G401.6 (cell line): ENCODE measurements at regions not wholly inside any gene's neighbourhood (a gene's known extent, or its start where the extent isn't known, plus 50 kb on each side); places are given as distances from the start of the nearest gene placed in this dataset.
"Not testable (repeated sequence)": the region's sequence is repeated elsewhere in the genome, so short reads cannot be mapped to it uniquely, and the experiment has no call there.

ENCODE experiments used
- FAIRE-seq: peaks from 2 replicates; lab custom pipeline; 2012; peaks lifted over from hg19 to GRCh38; lab: Jason Lieb, UNC

DNA sequence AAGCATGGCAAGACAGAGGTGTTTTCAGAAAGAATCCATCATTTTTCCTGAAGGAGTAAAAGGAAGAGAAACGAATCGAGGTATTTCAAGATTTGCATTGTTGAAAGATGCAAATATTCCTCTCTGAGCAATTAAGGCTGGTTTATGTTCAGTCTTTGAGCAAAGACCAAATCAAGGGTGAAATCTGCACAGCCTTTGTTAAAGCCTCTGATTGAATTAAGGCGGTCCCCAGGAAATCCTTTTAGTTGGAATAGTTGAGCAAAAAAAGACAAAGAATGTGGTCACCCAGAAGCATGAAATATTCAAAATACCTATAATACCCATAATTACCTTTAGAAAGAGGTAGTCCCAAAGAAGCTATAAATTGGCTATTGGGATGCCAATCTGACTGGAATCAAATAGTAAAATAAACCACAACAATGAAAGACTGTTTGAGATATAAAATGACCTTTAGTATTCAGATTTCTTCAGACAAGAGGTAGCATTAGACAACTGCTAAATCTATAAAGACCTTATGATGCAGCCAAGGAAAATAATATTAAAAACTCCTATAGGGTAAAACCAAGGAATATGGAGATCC, 1218.1 kb downstream of the ROBO2 start:
- no peak for FAIRE-seq

DNA sequence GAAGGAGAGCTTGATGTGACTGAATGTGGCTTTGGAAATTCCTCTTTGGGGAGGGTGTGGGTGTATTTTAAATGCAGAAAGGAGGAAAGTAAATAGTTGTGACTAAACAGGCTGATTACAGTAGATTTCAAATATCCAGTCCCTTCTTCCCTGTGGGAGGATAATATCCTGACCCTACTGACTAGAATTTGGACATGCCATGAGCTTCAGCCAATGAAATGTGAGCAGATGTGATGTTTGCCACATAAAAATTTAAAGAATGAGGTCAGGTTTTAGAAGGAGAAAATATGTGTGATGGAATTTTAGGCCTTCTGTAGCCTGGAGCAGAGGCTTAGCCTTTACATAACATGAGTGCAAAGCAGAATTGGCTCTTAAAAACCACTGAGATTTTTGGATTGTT, 1218.9 kb downstream of the ROBO2 start:
- no peak for FAIRE-seq

DNA sequence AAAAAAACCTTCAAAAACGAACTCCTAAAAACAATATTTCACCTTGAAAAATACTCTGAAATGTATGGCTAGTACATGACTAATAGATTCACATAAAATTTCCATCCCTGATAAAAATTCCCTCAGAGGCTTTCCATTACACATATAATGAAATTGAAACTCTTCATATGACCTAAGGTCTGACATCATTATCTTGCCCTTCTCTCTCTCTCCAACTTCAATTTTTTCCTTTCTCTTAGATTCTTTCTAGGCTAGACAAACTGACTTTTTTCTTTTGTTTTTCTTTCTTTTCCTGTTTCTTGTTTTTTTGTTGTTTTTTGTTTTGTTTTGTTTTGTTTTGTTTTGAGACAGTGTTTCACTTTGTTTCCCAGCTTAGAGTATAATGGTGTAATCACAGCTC, 1220.5 kb downstream of the ROBO2 start:
- FAIRE-seq: no peak

DNA sequence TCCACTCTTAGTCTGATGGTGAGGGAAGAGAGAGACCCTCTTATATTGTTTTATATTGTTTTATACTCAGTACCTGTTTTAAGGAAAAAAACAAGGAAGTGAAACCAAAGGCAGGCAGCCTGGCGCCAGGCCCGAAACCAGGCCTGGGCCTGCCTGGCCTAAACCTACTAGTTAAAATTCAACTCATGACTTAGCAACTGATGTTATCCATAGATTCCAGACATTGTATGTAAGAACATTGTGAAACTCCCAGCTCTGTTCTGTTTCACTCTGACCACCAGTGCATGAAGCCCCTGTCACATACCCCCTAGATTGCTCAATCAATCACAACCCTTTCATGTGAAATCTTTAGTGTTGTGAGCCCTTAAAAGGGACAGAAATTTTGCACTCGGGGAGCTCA, 1226.7 kb downstream of the ROBO2 start:
- FAIRE-seq: not testable (repeated sequence)

DNA sequence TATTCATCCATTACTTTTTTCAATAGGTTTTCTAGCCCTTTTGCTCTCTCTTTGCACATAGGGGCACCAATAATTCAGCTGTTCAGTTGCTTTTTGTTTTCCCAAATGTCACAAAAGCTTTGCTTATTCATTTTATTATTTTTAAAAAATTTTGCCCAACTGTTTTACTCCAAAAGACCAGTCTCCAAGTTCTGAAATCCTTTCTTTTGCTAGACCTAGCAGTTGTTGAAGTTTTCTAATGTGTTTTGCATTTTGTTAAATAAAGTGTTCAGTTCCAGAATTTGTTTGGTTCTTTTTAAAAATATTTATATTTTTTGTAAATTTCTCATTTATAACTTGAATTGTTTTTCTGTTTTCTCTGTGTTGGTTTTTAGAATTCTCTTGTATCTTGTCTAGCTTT, 1227.3 kb downstream of the ROBO2 start:
- FAIRE-seq: no peak

DNA sequence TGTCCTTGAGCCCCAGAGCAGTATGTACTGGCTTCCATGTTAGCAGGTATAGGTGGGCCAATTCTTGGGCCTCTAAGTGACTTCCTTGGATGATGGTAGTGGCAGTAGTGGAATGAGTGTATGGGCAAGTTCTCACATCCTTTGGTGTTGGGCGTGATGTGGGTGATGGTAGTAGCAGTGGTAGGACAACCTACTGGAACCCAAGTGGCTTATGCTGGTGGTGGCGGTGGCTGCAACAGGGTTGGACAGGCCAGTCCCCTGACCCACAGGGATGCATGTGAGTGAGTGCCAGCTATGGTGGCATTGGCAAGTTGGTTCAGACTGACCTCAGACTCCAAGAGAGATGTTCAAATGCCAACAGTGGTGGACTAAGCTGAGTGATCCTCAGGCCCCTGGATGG, 1228.2 kb downstream of the ROBO2 start:
- FAIRE-seq: no peak

DNA sequence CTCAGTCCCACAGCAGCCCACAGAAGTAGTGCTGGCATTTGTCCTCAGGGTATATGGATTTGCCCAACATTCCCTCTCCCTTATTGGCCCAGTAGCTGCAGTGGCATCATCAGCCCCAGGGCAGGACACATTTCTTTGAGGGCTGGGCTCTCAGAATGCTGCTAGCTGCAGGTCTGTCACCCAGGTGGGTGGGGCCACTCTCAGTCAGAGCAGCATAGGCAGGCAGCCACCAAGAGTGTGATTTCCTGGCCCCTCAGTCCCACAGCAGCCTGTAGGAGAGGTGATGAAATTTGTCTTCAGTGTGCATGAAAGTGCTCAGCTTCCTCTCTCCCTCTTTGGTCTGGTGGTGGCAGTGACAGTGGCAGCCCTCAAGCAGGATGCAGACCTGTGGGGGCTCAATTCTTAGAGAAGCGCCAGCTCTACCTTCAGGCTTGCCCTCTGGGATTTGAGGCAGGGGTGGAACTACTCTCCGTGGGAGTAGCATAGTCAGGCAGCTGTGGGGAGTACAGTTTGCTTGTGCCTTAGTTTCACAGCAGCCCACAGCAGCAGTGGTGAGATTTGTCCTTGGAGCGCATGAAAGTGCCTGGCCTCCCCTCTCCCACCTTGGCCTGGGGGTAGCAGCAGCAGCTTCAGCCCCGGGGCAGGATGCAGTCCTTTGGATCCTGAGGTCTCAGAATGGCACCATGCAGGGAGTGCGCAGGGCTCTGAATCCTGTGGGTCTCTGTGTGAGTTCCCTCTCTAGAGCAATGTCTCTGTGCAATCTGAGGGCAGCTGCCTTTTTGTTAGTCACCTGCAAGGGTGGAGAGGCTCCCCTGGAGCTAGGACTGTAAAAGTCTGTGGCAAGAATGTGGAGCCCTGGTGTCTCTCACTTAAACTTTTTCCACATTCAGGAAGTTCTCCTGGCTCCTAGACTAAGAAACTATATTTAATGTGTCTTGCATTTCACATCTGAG, 1229.1 kb downstream of the ROBO2 start:
- no peak for FAIRE-seq

DNA sequence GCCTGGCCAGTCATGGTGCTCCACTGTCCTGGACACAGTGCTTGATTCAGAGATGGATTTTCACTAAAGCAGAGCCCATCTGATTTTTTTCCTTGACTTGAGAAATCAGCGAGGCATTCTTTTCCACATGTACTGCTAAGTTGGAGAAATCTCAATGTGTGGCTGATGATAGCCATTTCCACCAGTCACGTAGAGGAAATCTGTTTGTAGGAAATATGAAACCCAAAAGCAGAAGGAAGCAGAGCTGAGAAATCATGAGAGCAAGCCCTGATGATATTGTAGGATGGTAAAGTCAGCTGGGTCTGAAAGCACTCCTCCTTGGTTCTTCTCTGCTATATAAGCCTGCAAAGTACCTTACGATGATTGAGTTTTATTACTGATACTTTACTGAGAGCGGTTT, 1233.4 kb downstream of the ROBO2 start:
- no peak for FAIRE-seq

DNA sequence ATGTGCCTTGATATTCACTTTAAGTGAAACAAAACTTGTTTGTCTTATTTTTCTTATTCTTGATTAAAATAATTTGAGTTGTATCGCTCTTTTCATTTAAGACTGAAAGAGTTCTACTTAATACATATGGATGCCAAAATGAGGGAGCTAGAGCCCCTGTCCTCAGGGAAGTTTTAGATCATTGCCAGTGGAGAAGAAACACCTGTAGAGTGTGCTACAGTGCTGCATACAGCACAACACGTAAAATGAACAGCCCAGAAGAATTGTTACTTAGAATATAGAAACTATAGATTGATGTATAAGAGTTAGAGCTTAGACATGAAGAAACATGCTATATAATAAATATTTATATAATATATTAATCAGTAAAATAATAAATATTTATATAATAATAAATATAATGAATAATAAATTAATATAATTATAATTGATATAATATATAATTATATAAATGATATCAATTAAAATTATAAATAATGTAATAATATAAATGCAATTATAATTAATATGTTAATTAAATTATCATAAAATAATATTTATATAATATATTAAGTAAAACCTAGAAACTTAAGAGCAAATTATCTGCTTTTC, 1234.7 kb downstream of the ROBO2 start:
- FAIRE-seq: peak; percentile 98

DNA sequence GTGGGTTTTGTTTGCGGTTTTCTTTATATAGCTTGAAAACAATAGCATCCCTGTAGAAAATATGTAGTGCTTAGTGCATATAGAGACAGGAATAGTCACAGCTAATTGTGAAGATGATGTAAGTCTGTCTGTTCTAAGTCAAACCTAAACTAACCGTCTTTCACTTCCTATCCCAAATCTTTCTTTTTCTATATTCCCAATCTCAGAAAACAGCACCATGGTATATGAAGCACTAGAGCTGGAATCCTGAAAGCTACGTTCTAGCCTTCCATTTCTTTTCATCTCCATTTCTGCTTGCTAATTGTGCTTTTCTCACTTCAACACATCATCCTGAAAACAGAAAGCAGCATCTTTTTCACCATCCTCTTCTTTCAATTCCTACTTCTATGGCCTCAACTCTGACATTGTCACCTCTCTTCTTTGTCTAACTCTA, 1235.5 kb downstream of the ROBO2 start:
- FAIRE-seq: no peak

DNA sequence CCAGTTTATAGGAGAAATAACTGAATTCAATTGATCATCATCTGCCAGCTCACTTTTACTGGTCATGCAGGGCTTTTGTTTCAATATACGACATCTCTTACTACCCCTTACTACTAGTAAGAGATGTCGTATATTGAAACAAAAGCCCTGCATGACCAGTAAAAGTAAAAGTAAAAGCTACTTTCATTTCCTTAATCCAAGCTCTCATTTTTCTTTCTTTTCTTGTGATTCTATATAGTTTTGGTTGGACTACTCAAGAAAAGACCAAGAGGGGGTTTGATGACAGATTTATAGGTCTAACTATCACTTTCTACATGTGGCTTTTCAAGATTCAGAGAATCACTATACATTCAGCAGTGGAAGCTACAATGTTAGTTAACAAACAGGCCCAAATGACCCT, 1237.3 kb downstream of the ROBO2 start:
- no peak for FAIRE-seq

DNA sequence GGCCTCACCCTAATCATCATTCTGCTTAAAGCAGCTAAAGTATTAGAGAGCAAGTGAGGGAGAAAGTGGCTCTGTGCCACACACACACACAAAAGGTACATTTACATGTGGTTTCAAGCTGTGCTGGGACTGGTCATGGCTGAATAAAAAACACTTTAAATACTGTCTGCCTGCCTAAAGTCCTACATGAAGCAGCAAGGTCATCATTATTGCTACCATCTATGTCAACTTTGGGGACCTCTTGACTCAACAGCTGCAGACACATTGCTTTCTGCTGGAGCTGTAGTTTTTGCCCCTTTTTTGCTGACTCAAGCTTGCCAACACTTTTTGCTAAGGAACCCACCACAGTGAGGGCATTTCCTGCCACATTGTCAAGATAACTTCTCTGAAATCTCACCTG, 1237.9 kb downstream of the ROBO2 start:
- no peak for FAIRE-seq

DNA sequence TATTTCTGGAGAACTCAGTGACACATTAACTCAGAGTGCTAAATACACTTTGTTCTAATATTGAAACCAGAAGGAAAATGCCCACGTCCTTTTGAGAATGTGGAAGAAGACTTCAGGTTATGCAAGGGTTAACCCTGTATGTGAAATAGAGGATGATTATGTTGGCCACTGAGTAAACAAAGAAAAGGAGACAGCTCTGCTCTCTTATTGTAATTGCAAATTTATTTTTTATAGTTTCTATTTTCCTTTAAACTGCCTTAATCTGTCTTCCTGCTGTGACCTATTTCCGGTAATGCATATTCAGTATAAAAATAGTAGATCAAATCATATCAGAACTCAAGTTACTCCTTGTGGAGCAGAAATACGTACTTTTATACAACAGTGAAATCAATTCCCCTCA, 1239.2 kb downstream of the ROBO2 start:
- no peak for FAIRE-seq

DNA sequence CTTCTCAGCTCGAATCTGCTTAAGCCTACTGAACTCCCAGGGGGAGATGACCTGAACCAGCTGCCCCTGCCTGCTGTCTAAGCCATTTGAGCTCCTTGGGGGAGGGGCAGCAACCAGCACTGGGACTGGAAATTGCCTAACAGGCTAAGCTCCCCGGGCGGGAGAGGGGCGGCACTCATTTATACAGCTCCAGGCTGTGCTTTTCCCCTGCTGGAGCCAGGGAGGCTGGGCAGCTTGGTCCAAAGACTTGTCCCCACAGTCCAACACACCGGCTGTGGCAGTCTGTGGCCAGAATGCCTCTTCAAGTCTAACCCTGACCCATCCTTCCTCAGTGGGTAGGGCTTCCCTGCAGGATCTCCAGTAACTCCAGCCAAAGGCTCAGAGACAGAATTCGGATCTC, 1241.5 kb downstream of the ROBO2 start:
- no peak for FAIRE-seq

DNA sequence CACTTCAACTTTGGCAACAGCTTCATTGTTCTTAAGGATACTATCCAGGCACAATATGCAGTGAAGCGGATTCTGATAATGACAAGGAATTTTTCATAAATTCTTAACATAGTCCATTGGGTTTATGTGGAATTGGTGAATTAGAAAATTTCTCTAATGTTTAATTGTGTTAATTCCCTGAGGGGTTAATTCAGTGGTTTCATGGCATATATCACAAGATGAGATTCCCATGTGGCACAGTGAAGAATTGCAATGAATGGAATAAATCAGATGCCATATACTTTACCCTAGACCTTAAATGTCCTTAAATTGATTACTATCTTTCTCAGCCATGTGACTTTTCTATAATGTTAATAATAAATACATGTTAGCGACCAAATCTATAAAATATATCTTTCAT, 1244.1 kb downstream of the ROBO2 start:
- FAIRE-seq: no peak

DNA sequence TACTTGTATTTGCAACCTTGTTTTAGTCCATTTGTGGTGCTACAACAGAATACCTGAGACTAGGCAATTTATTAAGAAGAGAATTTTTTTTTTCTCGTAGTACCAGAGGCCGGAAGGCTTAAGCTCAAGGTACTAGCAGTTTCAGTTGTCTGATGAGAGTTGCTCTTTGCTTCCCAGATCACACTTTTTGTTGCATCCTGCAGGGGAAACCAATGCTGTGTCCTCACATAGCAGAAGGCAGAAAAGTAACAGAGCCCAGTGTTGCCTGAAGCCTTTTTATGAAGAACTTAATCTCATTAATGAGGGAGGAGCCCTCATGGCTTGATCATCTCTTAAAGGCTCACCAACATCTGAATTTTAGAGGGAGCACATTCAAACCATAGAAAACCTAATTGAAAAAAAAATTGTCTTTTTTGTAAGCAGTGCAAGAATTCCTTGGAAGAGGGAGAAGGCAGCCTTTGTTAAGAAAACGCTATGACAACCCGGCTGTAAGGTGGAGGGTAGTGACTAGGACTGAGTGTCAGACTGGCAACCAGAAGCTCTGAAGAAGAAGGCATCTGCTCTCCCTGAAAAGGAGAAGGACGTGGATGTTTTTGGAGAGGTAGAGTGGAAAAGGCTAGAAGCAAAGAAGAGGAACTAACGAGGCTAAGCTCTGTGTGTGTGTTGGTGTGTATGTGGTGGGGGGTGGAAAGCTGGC, 1245.3 kb downstream of the ROBO2 start:
- FAIRE-seq: no peak

DNA sequence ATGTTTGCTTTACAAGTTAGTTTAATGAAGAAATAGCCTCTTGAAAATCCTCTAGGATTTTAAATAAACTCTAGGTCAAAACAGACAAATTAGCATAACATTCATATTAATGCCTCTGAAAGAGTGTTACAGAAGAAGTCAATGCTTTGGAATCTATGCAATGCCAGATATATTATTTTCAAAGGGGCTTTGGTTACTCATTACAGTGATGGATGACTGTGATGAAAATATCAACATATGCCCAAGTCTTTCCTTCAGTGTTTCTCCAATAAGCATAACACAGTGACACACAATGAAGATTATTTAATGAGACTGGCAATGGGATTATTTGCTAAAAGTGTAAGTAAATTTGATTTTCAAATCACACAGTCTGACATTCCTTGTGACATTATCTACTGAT, 1247.2 kb downstream of the ROBO2 start:
- no peak for FAIRE-seq

DNA sequence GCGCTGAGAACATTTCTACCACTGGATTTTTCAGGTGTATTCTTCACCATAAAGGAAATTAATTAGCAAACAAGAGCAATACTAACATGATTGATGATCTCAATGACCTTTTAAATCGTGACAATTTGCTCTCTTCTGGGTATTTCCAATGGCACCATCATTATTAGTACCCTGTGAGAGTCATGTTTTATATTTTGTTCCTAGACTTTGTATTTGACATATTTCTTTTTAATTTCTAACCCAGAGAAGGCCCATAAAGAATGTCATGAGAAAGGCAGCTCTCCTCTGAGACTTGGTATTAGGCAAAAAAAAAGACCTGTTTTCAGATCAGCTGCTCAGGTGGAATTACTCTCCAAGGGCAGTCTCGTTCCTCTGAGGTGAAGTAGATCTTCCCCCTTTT, 1253.4 kb downstream of the ROBO2 start:
- FAIRE-seq: no peak

DNA sequence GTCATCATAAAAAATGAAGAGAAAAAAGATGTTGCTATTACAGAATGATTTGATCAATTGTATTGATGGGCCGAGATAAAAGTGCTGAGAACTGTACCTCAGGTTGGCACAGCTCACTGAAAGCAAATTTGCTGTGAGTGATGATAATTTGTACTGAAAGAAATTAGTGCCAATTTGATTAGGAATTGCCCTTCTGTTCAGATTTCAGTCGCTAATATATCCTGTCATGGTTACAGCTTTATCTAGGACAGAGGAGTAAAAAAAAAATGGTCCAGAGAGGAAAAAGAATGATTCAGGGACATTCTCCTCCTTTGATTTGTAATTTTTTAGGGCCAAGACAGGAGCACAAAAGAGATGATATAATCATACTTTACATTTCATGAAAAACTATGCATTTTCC, 1264.2 kb downstream of the ROBO2 start:
- no peak for FAIRE-seq

DNA sequence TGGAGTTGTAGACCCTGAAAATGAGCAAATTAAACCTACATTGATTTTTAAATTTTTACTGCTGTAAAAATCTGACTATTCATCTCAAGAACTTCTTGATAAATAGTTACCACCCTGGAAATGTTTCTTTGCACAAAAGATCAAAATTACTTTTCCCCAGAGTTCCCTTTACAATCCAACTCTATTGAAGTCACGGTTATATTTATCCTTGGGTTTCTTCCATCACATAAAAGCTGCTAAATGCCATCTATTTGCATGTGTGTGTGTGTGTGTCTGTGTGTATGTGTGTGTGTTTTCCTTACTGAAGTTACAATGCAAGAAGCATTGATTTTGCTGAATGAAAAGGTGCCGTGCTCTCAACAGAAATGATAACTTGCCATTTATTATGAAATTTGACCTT, 1273.0 kb downstream of the ROBO2 start:
- no peak for FAIRE-seq

DNA sequence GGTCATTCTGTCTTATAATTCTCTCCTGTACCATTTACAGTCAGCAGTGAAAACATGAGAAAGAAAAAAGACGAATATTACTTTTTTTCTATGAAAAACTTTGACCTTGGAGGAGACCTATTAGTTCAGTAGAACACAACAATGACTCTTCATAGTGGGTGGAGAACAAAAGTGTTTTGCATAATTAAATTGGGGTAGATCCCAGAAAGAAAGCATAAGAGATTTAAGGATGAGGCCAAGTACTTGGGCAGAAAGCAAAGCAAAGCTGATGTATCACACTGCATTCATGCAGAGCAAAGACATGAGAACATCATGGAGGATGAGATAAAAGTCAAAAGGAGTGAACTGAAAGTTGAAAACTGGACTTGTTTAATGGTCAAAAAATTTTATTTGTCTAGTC, 1273.4 kb downstream of the ROBO2 start:
- FAIRE-seq: no peak

DNA sequence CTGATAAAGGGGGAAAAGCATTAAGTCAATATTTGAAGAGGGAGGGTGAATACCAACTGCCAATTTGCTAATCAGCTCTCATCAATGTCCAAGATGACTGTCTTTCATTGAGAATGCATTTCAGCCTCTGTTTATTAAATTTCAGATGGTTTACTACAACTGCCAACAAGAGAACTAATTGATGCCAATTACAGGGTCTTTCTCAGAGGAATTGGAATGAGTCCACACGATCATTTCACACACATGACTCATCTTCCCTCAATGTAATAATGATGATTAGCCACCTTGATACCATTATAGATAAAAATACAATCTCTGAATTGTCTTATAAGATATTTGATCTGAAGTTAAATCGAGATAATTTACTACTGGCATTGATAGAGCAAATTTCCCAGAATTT, 1274.4 kb downstream of the ROBO2 start:
- no peak for FAIRE-seq

DNA sequence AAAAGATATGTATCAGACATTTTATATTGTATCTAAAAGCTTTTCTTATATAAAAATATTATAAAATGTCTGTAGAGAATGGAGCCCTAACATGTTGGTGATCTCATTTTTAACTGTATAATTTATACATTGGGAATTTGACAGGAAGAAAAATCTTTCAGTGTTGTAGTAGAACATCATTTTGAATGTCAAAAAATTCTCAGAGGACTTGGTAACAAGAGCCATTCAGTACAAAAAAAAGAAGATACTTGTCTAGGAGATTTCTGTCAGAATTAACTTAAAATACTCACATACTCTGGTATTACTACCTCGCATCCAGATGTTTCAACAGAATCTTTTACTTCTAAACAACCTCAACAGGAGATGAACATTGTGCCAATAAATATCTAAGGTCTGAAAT, 1277.9 kb downstream of the ROBO2 start:
- FAIRE-seq: no peak
